HepG2 (cell line): ENCODE measurements at regions not wholly inside any gene's neighbourhood (a gene's known extent, or its start where the extent isn't known, plus 50 kb on each side); places are given as distances from the start of the nearest gene placed in this dataset.

Source experiments
- BHLHE40 ChIP-seq: IDR thresholded peaks from 2 replicates; pipeline ENCODE4 v1.6.1; 2011; ENCODE audit warnings: low read length, improper control_type of control experiment
- CBFB ChIP-seq: sonication (generic); formaldehyde crosslinking; IDR thresholded peaks from 2 replicates; pipeline ENCODE4 v1.4.0; 2020; ENCODE audit warnings: missing genetic modification reagents
- MAZ ChIP-seq, 2 experiments: sonication (generic) in 1 of 2; formaldehyde crosslinking in 1 of 2; IDR thresholded peaks; 2 replicates each; pipeline versions ENCODE4 v1.5.0 to v1.6.1; 2012 to 2020; ENCODE audit warnings: low read depth in 2 of 2, mild to moderate bottlenecking in 2 of 2, borderline replicate concordance in 1 of 2, improper control_type of control experiment in 1 of 2, low read length in 1 of 2, missing genetic modification reagents in 1 of 2, moderate library complexity in 1 of 2
- MED1 ChIP-seq: sonication (generic); formaldehyde crosslinking; IDR thresholded peaks from 2 replicates; pipeline ENCODE4 v1.4.0; 2020; ENCODE audit warnings: missing genetic modification reagents
- NR0B2 ChIP-seq: sonication (generic); formaldehyde crosslinking; IDR thresholded peaks from 2 replicates; pipeline ENCODE4 v1.4.0; 2020; ENCODE audit warnings: mild to moderate bottlenecking, missing genetic modification reagents
- PTBP1 ChIP-seq: fragments of 200-400 bp; formaldehyde crosslinking; IDR thresholded peaks from 2 replicates; pipeline ENCODE4 v1.6.1; 2018; ENCODE audit warnings: low read length, low read depth; ENCODE audit not compliant: poor library complexity, severe bottlenecking
- RELA ChIP-seq: sonication (generic); formaldehyde crosslinking; IDR thresholded peaks from 2 replicates; pipeline ENCODE4 v1.4.0; 2020; ENCODE audit warnings: missing genetic modification reagents
- SMAD1 ChIP-seq: sonication (generic); formaldehyde crosslinking; IDR thresholded peaks from 2 replicates; pipeline ENCODE4 v1.4.0; 2020; ENCODE audit warnings: missing genetic modification reagents, low read depth, mild to moderate bottlenecking, borderline replicate concordance
- SRY ChIP-seq: sonication (generic); formaldehyde crosslinking; IDR thresholded peaks from 2 replicates; pipeline ENCODE4 v1.8.0; 2022; ENCODE audit warnings: mild to moderate bottlenecking, missing genetic modification reagents
- ZMAT5 ChIP-seq: sonication (generic); formaldehyde crosslinking; IDR thresholded peaks from 2 replicates; pipeline ENCODE4 v1.5.0; 2020; ENCODE audit warnings: mild to moderate bottlenecking, low read depth, missing genetic modification reagents, borderline replicate concordance
- ZNF251 ChIP-seq: sonication (generic); formaldehyde crosslinking; IDR thresholded peaks from 2 replicates; pipeline ENCODE4 v1.9.0; 2021; ENCODE audit warnings: mild to moderate bottlenecking, missing genetic modification reagents
- ZNF331 ChIP-seq: sonication (generic); formaldehyde crosslinking; IDR thresholded peaks from 2 replicates; pipeline ENCODE4 v1.4.0; 2020; ENCODE audit warnings: missing genetic modification reagents
- ZNF44 ChIP-seq: sonication (generic); formaldehyde crosslinking; IDR thresholded peaks from 2 replicates; pipeline ENCODE4 v1.5.1; 2020; ENCODE audit warnings: mild to moderate bottlenecking, missing genetic modification reagents
- ZNF441 ChIP-seq: sonication (generic); formaldehyde crosslinking; IDR thresholded peaks from 2 replicates; pipeline ENCODE4 v1.7.0; 2021; ENCODE audit warnings: missing genetic modification reagents, borderline replicate concordance
- ZNF501 ChIP-seq: sonication (generic); formaldehyde crosslinking; IDR thresholded peaks from 2 replicates; pipeline ENCODE4 v1.5.1; 2020; ENCODE audit warnings: mild to moderate bottlenecking, moderate library complexity, missing genetic modification reagents
- ZNF580 ChIP-seq: IDR thresholded peaks from 2 replicates; pipeline ENCODE4 v1.6.1; 2016; ENCODE audit warnings: low read depth, borderline replicate concordance
- ZNF597 ChIP-seq: sonication (generic); formaldehyde crosslinking; IDR thresholded peaks from 2 replicates; pipeline ENCODE4 v1.5.0; 2020; ENCODE audit warnings: missing genetic modification reagents
- ZNF781 ChIP-seq: sonication (generic); formaldehyde crosslinking; IDR thresholded peaks from 2 replicates; pipeline ENCODE4 v1.5.1; 2020; ENCODE audit warnings: borderline replicate concordance, mild to moderate bottlenecking, missing genetic modification reagents; ENCODE audit errors: not compliant biosample characterization
- ZSCAN30 ChIP-seq: sonication (generic); formaldehyde crosslinking; IDR thresholded peaks from 2 replicates; pipeline ENCODE4 v1.5.0; 2020; ENCODE audit warnings: mild to moderate bottlenecking, missing genetic modification reagents
- TF ChIP-seq, protein P1 (sequence below): sonication (generic); formaldehyde crosslinking; IDR thresholded peaks from 2 replicates; pipeline ENCODE4 v1.5.1; 2020; ENCODE audit warnings: missing genetic modification reagents, mild to moderate bottlenecking, borderline replicate concordance
- TF ChIP-seq, protein P2 (sequence below): sonication (generic); formaldehyde crosslinking; IDR thresholded peaks from 2 replicates; pipeline ENCODE4 v1.5.1; 2020; ENCODE audit warnings: missing genetic modification reagents, mild to moderate bottlenecking, borderline replicate concordance
- TF ChIP-seq, protein P3 (sequence below): sonication (generic); formaldehyde crosslinking; IDR thresholded peaks from 2 replicates; pipeline ENCODE4 v1.8.0; 2022; ENCODE audit warnings: mild to moderate bottlenecking, missing genetic modification reagents

GRCh38 chr2:238528953-238529781 is 102.4 kb downstream of the ASB1 start (continued):
- TF ChIP-seq, protein P1, sequence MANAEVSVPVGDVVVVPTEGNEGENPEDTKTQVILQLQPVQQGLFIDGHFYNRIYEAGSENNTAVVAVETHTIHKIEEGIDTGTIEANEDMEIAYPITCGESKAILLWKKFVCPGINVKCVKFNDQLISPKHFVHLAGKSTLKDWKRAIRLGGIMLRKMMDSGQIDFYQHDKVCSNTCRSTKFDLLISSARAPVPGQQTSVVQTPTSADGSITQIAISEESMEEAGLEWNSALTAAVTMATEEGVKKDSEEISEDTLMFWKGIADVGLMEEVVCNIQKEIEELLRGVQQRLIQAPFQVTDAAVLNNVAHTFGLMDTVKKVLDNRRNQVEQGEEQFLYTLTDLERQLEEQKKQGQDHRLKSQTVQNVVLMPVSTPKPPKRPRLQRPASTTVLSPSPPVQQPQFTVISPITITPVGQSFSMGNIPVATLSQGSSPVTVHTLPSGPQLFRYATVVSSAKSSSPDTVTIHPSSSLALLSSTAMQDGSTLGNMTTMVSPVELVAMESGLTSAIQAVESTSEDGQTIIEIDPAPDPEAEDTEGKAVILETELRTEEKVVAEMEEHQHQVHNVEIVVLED (CRISPR knock-in tag), result peak; percentile 36; the same call in 1 of the 2 replicates
- TF ChIP-seq ZNF501 (peak; percentile 34; the same call in 1 of the 2 replicates), ZSCAN30 (CRISPR knock-in tag) (no peak), SRY (CRISPR knock-in tag) (no peak), MAZ (IDR thresholded peaks at IDR 0.05; ENCODE audit: borderline replicate concordance, low read depth, low read length) (no peak), MAZ (CRISPR knock-in tag; IDR thresholded peaks at IDR 0.05; ENCODE audit: low read depth) (no peak), ZNF580 (no peak; the same call in 1 of the 2 replicates), RELA (no peak), BHLHE40 (no peak), CBFB (CRISPR knock-in tag) (no peak), ZNF251 (no peak), ZMAT5 (CRISPR knock-in tag) (no peak), PTBP1 (no peak), ZNF44 (CRISPR knock-in tag) (peak; percentile 20; the same call in 1 of the 2 replicates), ZNF331 (CRISPR knock-in tag) (peak; percentile 50; the same call in 1 of the 2 replicates), ZNF441 (0 out of 2 replicates have a peak, but pooled peaks have one; percentile 52), ZNF597 (no peak), SMAD1 (CRISPR knock-in tag) (no peak), NR0B2 (0 out of 2 replicates have a peak, but pooled peaks have one; percentile 46), MED1 (CRISPR knock-in tag) (peak; percentile 40; the same call in 1 of the 2 replicates), ZNF781 (CRISPR knock-in tag) (no peak)
- TF ChIP-seq, protein P2, sequence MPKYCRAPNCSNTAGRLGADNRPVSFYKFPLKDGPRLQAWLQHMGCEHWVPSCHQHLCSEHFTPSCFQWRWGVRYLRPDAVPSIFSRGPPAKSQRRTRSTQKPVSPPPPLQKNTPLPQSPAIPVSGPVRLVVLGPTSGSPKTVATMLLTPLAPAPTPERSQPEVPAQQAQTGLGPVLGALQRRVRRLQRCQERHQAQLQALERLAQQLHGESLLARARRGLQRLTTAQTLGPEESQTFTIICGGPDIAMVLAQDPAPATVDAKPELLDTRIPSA (CRISPR knock-in tag), result no peak
- TF ChIP-seq, protein P3, sequence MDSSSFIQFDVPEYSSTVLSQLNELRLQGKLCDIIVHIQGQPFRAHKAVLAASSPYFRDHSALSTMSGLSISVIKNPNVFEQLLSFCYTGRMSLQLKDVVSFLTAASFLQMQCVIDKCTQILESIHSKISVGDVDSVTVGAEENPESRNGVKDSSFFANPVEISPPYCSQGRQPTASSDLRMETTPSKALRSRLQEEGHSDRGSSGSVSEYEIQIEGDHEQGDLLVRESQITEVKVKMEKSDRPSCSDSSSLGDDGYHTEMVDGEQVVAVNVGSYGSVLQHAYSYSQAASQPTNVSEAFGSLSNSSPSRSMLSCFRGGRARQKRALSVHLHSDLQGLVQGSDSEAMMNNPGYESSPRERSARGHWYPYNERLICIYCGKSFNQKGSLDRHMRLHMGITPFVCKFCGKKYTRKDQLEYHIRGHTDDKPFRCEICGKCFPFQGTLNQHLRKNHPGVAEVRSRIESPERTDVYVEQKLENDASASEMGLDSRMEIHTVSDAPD (CRISPR knock-in tag), result no peak
